HG03521 (cell line): ENCODE measurements at regions not wholly inside any gene's neighbourhood (a gene's known extent, or its start where the extent isn't known, plus 50 kb on each side); places are given as distances from the start of the nearest gene placed in this dataset.
"Not testable (repeated sequence)": the region's sequence is repeated elsewhere in the genome, so short reads cannot be mapped to it uniquely, and the experiment has no call there.

Experiments used
- ATAC-seq: cut with Tn5 transposase; IDR thresholded peaks from one replicate; pipeline ENCODE4 v1.9.1; 2021; ENCODE audit warnings: mild to moderate bottlenecking, moderate library complexity; ENCODE audit not compliant: unreplicated experiment

DNA sequence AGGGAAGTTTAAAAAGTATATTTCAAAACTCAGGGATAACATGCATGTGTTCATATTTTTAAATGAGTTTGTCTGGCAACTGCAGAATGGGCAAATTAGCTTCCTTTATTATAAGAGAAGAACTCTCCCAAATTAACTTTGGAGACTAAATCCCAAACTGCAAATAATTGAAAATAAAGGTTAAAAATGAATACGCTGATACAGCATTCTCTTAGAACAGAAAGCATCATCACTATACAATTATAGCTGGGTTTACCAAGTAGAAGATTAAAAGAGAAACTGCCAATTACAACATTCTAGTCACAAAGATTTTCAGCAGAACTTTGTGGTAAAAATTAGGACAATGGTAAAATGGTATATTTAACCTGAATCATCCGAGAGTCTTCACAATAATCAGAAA, 73.3 kb downstream of the OLFM4 start:
- no peak for ATAC-seq

GRCh38 chr13:53104136-53104535, 75.5 kb downstream of the OLFM4 start:
- ATAC-seq, result no peak

DNA sequence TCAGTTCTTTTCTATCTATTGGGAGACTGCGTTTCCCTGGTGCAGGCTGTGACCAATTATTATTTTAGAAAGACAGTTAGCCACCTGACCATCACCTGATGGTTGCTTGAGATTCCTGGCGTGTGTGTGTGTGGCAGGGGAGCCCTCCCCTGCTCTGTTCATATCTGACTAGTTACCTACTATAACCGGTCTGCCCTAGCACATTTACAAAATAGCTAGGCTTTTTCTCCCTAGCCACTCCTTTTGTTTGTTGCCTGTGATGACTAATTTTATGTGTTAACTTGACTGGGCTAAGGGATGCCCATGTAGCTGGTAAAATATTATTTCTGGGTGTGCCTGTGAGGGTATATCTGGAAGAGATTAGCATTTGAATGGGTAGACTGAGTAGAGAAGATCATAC, 76.9 kb downstream of the OLFM4 start:
- no peak for ATAC-seq

DNA sequence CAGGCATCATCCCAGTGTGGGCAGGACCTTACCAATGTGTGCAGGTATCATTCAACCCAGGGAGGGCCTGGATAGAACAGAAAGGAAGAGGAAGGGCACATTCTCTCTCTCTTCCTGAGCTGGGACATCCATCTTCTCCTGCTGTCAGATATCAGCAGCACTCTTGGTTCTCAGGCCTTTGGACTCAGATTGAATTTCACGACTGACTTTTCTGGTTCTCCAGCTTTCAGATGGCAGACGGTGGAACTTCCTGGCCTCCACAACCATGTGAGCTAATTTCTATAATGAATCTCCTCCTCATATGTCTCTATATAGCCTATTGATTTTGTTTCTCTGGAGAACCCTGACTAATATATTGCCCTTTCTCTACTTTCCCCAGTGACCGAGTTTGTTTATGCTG, 77.3 kb downstream of the OLFM4 start:
- no peak for ATAC-seq

DNA sequence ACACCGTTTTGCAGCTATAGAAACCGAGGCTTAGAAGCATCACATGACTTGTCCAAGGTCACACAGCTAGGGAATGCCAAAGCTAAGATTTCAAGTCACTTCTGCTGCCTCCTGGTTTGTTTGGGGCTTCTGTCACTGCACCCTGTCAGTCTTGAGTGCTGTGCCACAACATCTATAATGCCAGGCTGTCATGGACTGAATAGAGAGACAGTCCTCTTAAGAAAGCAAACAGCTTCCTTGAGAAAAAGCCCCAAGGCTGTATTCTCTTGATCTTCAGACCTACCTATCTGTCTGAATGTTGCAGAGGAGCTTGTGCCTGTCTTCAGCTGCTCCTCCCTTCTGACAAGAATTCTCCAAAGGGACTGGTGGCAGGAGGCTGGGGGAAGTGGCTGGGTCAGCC, 81.6 kb downstream of the OLFM4 start:
- no peak for ATAC-seq

DNA sequence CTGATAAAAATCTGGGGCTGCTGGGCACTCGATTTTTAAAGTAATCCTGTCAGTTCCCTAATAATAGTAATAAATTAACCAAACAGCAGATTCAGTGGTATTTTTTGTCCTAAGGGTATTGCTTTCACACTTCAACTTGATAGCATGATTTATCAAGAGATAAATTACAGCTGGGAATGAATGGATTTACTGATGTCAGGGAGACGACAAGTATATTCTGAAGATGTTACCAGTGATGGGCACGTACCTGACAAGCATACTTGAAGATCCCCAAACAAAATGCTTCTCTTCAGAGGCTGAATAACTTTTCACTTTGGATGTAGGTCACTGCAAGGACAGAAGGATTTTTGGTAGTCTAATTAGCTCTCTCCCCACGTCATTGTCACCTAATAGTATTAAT, 82.0 kb downstream of the OLFM4 start:
- no peak for ATAC-seq

DNA sequence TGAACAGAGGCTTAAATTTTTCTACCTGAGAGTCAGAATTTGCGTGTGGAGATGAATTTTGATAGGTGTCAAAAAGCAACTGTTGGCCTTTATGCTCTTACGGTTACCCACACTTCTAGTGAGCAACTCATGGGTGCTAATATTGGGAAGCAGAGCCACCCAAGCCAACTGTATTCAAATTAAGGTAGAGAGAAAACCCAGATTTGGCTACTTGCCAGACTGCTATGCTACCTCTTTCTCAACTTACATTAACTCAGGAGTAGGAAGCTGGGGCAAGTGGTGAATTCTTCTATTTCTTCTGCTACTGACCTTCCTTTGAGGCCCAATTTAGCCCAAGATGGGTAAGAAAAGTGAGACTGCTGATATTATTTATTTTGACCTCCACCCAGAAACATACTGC, 83.9 kb downstream of the OLFM4 start:
- no peak for ATAC-seq

GRCh38 chr13:53117048-53117447, 88.4 kb downstream of the OLFM4 start:
- not testable (repeated sequence) for ATAC-seq

- ATAC-seq, result no peak
Observed at GRCh38 chr13:53121131-53121773, 92.6 kb downstream of the OLFM4 start.

GRCh38 chr13:53121919-53122318, 93.3 kb downstream of the OLFM4 start:
- no peak for ATAC-seq

- no peak for ATAC-seq
Observed at GRCh38 chr13:53123536-53123935, 94.9 kb downstream of the OLFM4 start.

- no peak for ATAC-seq
Observed at GRCh38 chr13:53124623-53125022, 96.0 kb downstream of the OLFM4 start.

DNA sequence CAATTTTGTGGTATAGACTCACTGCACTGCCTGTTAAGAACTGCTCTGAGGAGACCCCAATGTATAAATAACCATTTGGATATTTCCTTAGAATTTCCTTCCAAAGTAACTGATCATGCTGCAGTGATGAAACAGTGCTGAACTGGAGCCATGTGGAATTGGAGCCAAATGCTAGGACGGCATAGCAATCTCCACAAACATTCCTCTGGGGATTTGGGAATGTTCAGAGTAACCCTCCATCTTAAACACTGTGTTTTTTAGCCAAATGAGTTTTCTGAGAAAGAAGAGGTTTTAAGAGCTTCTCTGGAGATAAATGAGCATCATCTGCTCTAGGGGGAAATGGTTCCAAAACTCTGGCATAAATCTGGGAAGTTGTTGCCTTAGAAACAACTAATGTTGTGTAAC, 98.2 kb downstream of the OLFM4 start:
- ATAC-seq, result no peak

DNA sequence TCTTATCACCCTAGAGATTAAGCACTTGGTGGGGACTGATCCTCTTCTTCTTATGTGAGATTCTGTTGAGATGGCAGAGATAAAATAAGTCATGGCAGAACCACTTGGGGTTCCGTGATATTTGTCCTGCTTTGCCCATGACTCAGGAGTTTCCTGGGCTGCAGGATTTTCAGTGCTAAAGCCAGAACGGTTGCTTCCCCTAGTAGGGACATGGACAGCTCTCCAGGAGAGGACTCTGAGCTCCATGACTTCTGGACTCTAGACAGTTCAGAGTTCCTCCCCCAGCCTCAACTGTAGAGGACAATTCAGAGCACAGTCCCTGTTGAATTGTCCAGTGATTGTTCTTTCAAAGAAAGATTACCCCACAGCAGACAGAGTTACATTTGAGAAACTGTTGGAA, 98.8 kb downstream of the OLFM4 start:
- ATAC-seq, result no peak

DNA sequence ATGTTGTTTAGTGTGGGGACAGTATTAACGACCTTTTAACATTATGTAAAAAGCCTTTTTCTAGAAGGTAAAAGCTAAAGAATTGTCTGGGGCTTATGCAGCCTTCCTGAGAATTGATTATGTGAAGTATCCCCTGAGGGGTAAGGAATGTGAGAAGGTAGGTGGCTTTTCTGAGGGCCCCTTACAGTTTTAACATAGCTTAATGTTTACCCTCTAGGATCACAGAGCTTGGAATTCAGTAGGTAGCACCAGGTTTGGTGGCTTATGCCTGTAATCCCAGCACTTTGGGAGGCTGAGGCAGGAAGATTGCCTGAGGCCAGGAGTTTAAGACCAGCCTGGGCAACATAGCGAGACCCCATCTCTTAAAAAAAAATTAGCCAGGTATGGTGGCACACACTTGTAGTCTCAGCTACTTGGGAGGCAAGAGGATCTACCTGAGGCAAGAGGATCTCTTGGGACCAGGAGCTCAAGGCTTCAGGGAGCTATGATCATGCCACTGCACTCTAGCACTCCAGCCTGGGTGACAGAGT, 101.3 kb downstream of the OLFM4 start:
- no peak for ATAC-seq

- no peak for ATAC-seq
Observed at GRCh38 chr13:53131361-53131760, 102.7 kb downstream of the OLFM4 start.

DNA sequence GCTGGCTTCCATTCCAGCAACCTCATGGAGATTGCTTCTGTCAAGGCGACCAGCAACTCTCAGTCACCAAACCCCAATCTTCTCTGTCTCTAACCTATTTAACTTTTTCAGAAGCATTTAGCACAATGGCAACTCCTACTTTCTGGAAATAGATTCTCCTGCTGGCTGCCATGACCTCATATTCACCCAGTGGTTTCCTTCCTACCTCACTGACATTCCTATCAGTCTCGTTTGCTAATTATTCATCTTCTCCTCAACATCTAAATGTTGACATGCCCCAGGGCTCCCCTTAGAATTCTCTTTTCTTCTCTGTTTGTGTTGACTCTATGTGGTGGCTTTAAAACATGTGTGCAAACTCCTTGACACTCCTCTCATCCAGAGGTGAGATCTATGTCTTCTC, 106.7 kb downstream of the OLFM4 start:
- no peak for ATAC-seq

DNA sequence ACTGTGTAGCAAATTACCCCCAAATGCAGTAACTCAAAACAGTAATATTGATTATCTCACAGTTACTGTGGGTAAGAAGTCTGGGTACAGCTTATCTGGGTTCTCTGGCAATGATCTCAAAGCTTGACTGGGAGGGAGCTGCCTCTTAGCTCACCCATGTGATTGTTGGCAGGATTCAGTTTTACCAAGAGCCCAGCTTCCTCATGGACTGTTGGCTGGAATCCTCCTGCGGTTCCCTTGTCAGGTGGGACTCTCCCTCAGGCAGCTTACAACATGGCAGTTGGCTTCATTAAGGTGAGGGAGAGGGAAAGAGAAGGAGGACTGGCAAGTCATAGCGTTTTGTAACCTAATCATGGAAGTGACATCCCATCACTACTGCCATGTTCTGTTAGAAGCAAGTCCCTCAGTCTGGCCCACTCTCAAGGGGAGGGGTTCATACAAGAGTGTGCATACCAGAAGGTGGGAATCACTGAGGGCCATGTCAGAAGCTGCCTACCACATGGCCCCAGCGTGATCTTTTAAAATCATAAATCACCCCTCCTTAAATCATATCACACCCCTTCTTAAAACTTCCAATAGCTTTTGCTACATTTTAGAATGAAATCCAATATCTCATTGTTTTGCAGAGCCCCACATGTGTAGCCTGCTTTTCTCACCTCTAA, 108.1 kb downstream of the OLFM4 start:
- ATAC-seq, result no peak

DNA sequence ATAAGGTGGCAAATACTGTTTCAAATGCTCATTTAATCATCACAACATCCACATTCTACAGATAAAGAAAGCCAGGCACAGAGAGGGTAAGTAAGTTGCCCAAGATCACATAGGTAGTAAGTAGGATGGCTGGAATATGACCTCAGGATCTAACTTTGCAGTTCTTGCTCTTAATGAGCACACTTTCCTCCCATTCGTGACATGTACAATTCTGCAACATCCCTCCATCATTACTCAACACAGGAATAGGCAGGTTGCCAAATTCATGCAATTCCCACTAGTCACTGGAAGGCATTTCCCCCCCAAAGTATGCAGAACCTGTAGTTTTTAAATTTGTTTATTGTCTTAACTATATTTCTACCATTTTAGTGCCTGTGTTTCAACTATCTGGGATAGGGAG, 109.2 kb downstream of the OLFM4 start:
- ATAC-seq, result no peak

DNA sequence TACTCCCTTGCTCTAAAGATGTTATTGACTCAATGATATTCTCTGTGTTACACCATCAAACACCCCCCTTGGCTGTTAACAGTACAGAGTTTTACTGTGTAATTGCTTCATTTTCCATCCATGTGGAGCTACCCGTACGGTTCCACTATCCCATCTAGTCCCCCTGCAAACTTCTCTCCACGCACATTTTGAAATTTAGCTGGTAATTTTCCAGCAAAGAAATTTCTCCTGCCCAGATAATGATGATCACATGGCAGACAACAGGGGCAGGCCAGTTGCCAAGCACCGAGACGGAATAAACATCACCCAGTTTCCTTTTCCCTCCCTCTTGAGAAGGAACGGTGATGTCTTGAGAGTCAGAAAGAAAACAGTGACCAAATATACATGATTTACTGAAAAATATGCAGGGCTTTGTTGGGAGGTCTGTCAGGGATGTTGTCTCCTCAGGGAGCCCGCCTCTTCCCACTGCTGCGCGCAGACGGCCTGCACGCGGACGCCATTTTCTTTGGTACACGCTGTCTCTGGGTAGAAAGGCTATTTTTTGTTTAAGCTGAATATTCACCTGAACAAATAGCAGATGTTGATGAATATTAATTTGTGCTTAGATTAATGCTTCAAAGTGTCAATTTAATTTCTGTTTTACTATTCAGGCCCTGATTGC, 109.9 kb downstream of the OLFM4 start:
- ATAC-seq, result no peak

- ATAC-seq, result no peak
Observed at GRCh38 chr13:53141336-53141735, 112.7 kb downstream of the OLFM4 start.

DNA sequence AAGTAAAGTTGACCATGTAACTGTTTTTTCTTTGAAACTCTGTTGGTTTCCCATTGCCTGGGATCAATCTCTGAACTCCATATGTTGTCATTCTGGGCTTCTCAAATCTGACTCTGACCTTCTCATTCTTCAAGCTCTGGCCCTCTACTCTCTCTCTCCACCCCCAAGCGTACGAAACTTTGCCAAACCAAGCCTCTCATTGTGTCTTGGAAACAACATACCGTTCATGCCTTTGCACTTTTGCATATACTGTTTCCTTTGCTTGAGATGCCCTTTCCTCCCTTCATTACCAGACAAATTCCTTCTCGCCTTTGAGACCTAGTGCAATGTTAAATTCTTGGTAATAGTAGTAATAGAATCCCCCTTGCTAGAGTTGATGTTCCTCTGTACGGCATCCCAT, 113.7 kb downstream of the OLFM4 start:
- ATAC-seq, result no peak
